WTC11 (cell line): ENCODE measurements at regions not wholly inside any gene's neighbourhood (a gene's known extent, or its start where the extent isn't known, plus 50 kb on each side); places are given as distances from the start of the nearest gene placed in this dataset.

Experiments used
- ATAC-seq: fragments of 200-7000 bp; cut with Tn5 transposase; 2 replicates; pipeline ENCODE4 v1.10.0; 2021; ENCODE audit warnings: mild to moderate bottlenecking, moderate library complexity
- CTCF ChIA-PET: fragments of 300-600 bp; sonication (Branson Sonifier 250); formaldehyde crosslinking; loops from one replicate; lab custom pipeline; 2021; ENCODE audit warnings: antibody characterized with exemption; lab: Charles Lee
- POLR2A ChIA-PET: fragments of 350-600 bp; sonication (Branson Sonifier 250); formaldehyde crosslinking; loops from one replicate; lab custom pipeline; 2021; ENCODE audit warnings: antibody characterized with exemption; lab: Charles Lee
- DNase-seq: peaks from one replicate; pipeline ENCODE4 v3.0.0; 2021; ENCODE audit warnings: low spot score
- H3K27ac Mint-ChIP-seq: 2 replicates; pipeline ENCODE4 v1.8.0; 2021; ENCODE audit warnings: mixed read lengths
- H3K27me3 Mint-ChIP-seq: 2 replicates; pipeline ENCODE4 v1.8.0; 2021; ENCODE audit warnings: low read depth, mild to moderate bottlenecking, moderate library complexity, mixed read lengths
- H3K36me3 Mint-ChIP-seq: 2 replicates; pipeline ENCODE4 v1.8.0; 2021; ENCODE audit warnings: mixed read lengths
- H3K4me1 Mint-ChIP-seq: 2 replicates; pipeline ENCODE4 v1.8.0; 2022; ENCODE audit warnings: mixed read lengths
- H3K4me3 Mint-ChIP-seq: 2 replicates; pipeline ENCODE4 v1.8.0; 2021; ENCODE audit warnings: mild to moderate bottlenecking, moderate library complexity, mixed read lengths
- H3K9me3 Mint-ChIP-seq: 2 replicates; pipeline ENCODE4 v1.8.0; 2021; ENCODE audit warnings: mixed read lengths
- AFF4 ChIP-seq: sonication (generic); formaldehyde crosslinking; IDR thresholded peaks from 2 replicates; pipeline ENCODE4 v1.8.1; 2023; ENCODE audit warnings: mild to moderate bottlenecking, missing genetic modification reagents, borderline replicate concordance
- ATF6 ChIP-seq: sonication (generic); formaldehyde crosslinking; IDR thresholded peaks from 2 replicates; pipeline ENCODE4 v1.8.1; 2023; ENCODE audit warnings: mild to moderate bottlenecking, missing genetic modification reagents
- CBFB ChIP-seq: sonication (generic); formaldehyde crosslinking; IDR thresholded peaks from 2 replicates; pipeline ENCODE4 v1.8.1; 2022; ENCODE audit warnings: mild to moderate bottlenecking, low read depth, missing genetic modification reagents
- E2F1 ChIP-seq: sonication (generic); formaldehyde crosslinking; IDR thresholded peaks from 2 replicates; pipeline ENCODE4 v1.8.0; 2022; ENCODE audit warnings: mild to moderate bottlenecking, missing genetic modification reagents
- ESRRA ChIP-seq: sonication (generic); formaldehyde crosslinking; IDR thresholded peaks from 2 replicates; pipeline ENCODE4 v1.8.1; 2022; ENCODE audit warnings: mild to moderate bottlenecking, missing genetic modification reagents, borderline replicate concordance
- ETV6 ChIP-seq: sonication (generic); formaldehyde crosslinking; IDR thresholded peaks from 2 replicates; pipeline ENCODE4 v1.8.1; 2022; ENCODE audit warnings: mild to moderate bottlenecking, missing genetic modification reagents
- IRF1 ChIP-seq: sonication (generic); formaldehyde crosslinking; IDR thresholded peaks from 2 replicates; pipeline ENCODE4 v1.8.0; 2023; ENCODE audit warnings: missing genetic modification reagents
- NFATC4 ChIP-seq: fragments of 250-450 bp; sonication (Bioruptor Pico); IDR thresholded peaks from 2 replicates; pipeline ENCODE4 v1.9.0; 2021; ENCODE audit warnings: mild to moderate bottlenecking
- OVOL2 ChIP-seq: fragments of 250-450 bp; sonication (Bioruptor Pico); IDR thresholded peaks from 2 replicates; pipeline ENCODE4 v1.9.0; 2021; ENCODE audit warnings: mild to moderate bottlenecking, borderline replicate concordance
- PREB ChIP-seq: sonication (generic); formaldehyde crosslinking; IDR thresholded peaks from 2 replicates; pipeline ENCODE4 v1.8.1; 2022; ENCODE audit warnings: mild to moderate bottlenecking, missing genetic modification reagents, moderate library complexity, borderline replicate concordance
- STAT6 ChIP-seq: sonication (generic); formaldehyde crosslinking; conservative IDR thresholded peaks from 2 replicates; pipeline ENCODE4 v1.8.1; 2023; ENCODE audit warnings: mild to moderate bottlenecking, low read depth, missing genetic modification reagents, moderate library complexity
- TCF7 ChIP-seq: sonication (generic); formaldehyde crosslinking; IDR thresholded peaks from 2 replicates; pipeline ENCODE4 v1.8.0; 2022; ENCODE audit warnings: mild to moderate bottlenecking, low read depth, missing genetic modification reagents, moderate library complexity
- ZNF396 ChIP-seq: fragments of 250-450 bp; sonication (Bioruptor Pico); IDR thresholded peaks from 2 replicates; pipeline ENCODE4 v1.8.0; 2021; ENCODE audit warnings: mild to moderate bottlenecking, moderate library complexity, borderline replicate concordance
- ZNF416 ChIP-seq: fragments of 250-450 bp; sonication (Bioruptor Pico); IDR thresholded peaks from 2 replicates; pipeline ENCODE4 v1.9.0; 2021; ENCODE audit warnings: mild to moderate bottlenecking, inconsistent platforms

- TF ChIP-seq PREB (CRISPR knock-in tag), result no peak
- no peak for TF ChIP-seq CBFB (CRISPR knock-in tag)
- no peak for TF ChIP-seq ATF6 (CRISPR knock-in tag)
- TF ChIP-seq ETV6 (CRISPR knock-in tag), result no peak
- no peak for TF ChIP-seq ESRRA
- no peak for TF ChIP-seq TCF7
- no peak for TF ChIP-seq OVOL2 (CRISPR knock-in tag)
- no peak for TF ChIP-seq AFF4
These were observed 204.0 kb downstream of the DAD1 start (continued) for GRCh38 chr14:22384974-22385526.

- Mint-ChIP-seq H3K9me3 (no peaks in the 10 kb centered on the region), H3K27ac (no peak overlapping the region), H3K4me1 (peaks cover 15% of the 10 kb centered on the region), H3K4me3 (no peak overlapping the region), H3K27me3 (no peaks in the 10 kb centered on the region), H3K36me3 (no peaks in the 10 kb centered on the region)
- POLR2A ChIA-PET, result no interaction called here
- CTCF ChIA-PET, result interaction anchor here (0.6 to 2.1 kb wide), 9 partner anchors 9 to 186 kb away, joined by 3 to 8 read pairs (median 4); no protein-coding TSS in a partner anchor
- DNase-seq (no peak), ATAC-seq (no peak)
- no peak for TF ChIP-seq ZNF396 (CRISPR knock-in tag)
- TF ChIP-seq ZNF416 (CRISPR knock-in tag), result no peak
- TF ChIP-seq STAT6 (CRISPR knock-in tag), result no peak
- TF ChIP-seq ATF6 (CRISPR knock-in tag), result no peak
- TF ChIP-seq IRF1, result no peak
- no peak for TF ChIP-seq NFATC4 (CRISPR knock-in tag)
- TF ChIP-seq E2F1, result no peak
These were observed 204.9 kb downstream of the DAD1 start for GRCh38 chr14:22384167-22384549.
